ENCODE measurements at regions not wholly inside any gene's neighbourhood (a gene's known extent, or its start where the extent isn't known, plus 50 kb on each side); places are given as distances from the start of the nearest gene placed in this dataset.
"Not testable (repeated sequence)": the region's sequence is repeated elsewhere in the genome, so short reads cannot be mapped to it uniquely, and the experiment has no call there.

DNA sequence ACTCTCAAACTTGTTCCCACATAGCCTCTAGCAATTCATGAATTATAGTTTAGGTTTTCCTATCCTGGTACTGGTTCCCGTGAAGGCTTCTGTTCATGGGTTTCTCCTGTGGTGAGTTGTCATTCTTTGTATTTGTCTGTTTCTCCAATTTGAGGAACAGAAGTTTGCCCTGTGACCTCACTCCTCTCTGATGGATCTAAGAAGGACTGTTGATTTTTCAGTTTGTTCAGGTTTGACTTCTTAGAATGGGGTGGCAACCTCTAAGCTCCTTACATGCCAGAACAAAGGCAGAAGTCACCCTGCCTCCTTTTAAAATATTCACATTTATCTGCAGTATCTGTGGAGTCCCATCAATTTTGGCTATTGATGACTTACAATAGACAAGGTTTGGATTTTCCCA lies 354.0 kb downstream of the SPRY2 start:
- no peak overlapping the region for H2AFZ ChIP-seq (ENCODE audit: low read depth, low read length, poor library complexity, severe bottlenecking)
- CTCF ChIA-PET, result no interaction called here

DNA sequence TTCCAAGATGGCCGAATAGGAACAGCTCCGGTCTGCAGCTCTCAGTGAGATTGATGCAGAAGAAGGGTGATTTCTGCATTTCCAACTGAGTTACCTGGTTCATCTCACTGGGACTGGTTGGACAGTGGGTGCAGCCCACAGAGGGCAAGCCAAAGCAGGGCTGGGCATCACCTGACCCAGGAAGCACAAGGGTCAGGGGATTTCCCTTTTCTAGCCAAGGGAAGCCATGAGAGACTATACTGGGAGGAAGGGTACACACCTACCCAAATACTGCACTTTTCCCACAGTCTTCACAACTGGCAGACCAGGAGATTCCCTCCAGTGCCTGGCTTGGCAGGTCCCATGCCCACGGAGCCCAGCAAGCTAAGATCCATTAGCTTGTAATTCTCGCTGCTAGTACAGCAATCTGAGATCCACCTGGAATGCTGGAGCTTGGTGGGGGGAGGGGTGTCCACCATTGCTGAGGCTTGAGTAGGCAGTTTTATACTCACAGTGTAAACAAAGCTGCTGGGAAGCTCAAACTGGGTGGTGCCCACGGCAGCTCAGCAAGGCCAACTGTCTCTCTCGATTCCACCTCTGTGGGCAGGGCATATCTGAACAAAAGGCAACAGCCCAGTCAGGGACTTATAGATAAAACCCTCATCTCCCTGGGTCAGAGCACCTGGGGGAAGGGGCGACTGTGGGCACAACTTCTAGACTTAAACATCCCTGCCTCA lies 365.8 kb downstream of the SPRY2 start:
- POLR2A ChIA-PET, result interaction anchor here (0.6 kb wide), 1 partner anchor 11 kb away, joined by 4 read pairs; no protein-coding TSS in a partner anchor
- H2AFZ ChIP-seq (ENCODE audit: low read depth, low read length, poor library complexity, severe bottlenecking); H3K4me1 ChIP-seq (ENCODE audit: control insufficient read depth in 1 of 2, insufficient read depth in 2 of 2, low read length in 2 of 2); H3K4me2 ChIP-seq (ENCODE audit: low read length); BruUV-seq (replicated peaks); CTCF ChIA-PET; H3K36me3 ChIP-seq (ENCODE audit: control insufficient read depth in 1 of 2, insufficient read depth in 2 of 2, low read length in 2 of 2); H3K9me2 ChIP-seq (ENCODE audit: insufficient read depth); H3K9ac ChIP-seq (ENCODE audit: low read length); ATAC-seq; H3K9me3 ChIP-seq (ENCODE audit: control insufficient read depth in 1 of 2, insufficient read depth in 1 of 2, low read depth in 1 of 2, low read length in 2 of 2); H3K79me2 ChIP-seq (ENCODE audit: insufficient read depth, low read length); H4K20me1 ChIP-seq (ENCODE audit: insufficient read depth); H3K4me3 ChIP-seq (replicated peaks in 1 of 2; ENCODE audit: low read depth in 1 of 2, low read length in 2 of 2); H3K27ac ChIP-seq (ENCODE audit: low read depth, low read length); intact Hi-C loops (cut with micrococcal nuclease); DNase-seq (ENCODE audit: low read depth, low spot score); H3K27me3 ChIP-seq (ENCODE audit: insufficient read depth, low read length); RAD21 ChIA-PET (ENCODE audit: low non-redundant PET in 1 of 2, low total read pairs in 2 of 2, uncharacterized antibody in 2 of 2, unreplicated experiment in 2 of 2): not testable (repeated sequence)

More for the DNA sequence above, 354.0 kb downstream of the SPRY2 start:
- no peak overlapping the region for H3K4me2 ChIP-seq (ENCODE audit: low read length)
- no TSS peak for BruUV-seq (replicated peaks)
- RAD21 ChIA-PET (ENCODE audit: low non-redundant PET in 1 of 2, low total read pairs in 2 of 2, uncharacterized antibody in 2 of 2, unreplicated experiment in 2 of 2), result no interaction called here
- H3K79me2 ChIP-seq (ENCODE audit: insufficient read depth, low read length), result no peaks in the 10 kb centered on the region
- no peaks in the 10 kb centered on the region for H4K20me1 ChIP-seq (ENCODE audit: insufficient read depth)
- POLR2A ChIA-PET, result no interaction called here
- H3K27ac ChIP-seq (ENCODE audit: low read depth, low read length), result no peak overlapping the region
- H3K9ac ChIP-seq (ENCODE audit: low read length), result no peak overlapping the region
- intact Hi-C loops (cut with micrococcal nuclease), result no loop called here
- DNase-seq (ENCODE audit: low read depth, low spot score) (no peak), ATAC-seq (no peak)
- H3K36me3 ChIP-seq (ENCODE audit: control insufficient read depth in 1 of 2, insufficient read depth in 2 of 2, low read length in 2 of 2), result no peaks in the 10 kb centered on the region
- peaks cover 0 to 13% of the 10 kb centered on the region in 2 experiments; a peak in 1 of 4 replicates for H3K4me1 ChIP-seq (ENCODE audit: control insufficient read depth in 1 of 2, insufficient read depth in 2 of 2, low read length in 2 of 2)
- H3K27me3 ChIP-seq (ENCODE audit: insufficient read depth, low read length), result no peaks in the 10 kb centered on the region
- TF ChIP-seq, protein P1, sequence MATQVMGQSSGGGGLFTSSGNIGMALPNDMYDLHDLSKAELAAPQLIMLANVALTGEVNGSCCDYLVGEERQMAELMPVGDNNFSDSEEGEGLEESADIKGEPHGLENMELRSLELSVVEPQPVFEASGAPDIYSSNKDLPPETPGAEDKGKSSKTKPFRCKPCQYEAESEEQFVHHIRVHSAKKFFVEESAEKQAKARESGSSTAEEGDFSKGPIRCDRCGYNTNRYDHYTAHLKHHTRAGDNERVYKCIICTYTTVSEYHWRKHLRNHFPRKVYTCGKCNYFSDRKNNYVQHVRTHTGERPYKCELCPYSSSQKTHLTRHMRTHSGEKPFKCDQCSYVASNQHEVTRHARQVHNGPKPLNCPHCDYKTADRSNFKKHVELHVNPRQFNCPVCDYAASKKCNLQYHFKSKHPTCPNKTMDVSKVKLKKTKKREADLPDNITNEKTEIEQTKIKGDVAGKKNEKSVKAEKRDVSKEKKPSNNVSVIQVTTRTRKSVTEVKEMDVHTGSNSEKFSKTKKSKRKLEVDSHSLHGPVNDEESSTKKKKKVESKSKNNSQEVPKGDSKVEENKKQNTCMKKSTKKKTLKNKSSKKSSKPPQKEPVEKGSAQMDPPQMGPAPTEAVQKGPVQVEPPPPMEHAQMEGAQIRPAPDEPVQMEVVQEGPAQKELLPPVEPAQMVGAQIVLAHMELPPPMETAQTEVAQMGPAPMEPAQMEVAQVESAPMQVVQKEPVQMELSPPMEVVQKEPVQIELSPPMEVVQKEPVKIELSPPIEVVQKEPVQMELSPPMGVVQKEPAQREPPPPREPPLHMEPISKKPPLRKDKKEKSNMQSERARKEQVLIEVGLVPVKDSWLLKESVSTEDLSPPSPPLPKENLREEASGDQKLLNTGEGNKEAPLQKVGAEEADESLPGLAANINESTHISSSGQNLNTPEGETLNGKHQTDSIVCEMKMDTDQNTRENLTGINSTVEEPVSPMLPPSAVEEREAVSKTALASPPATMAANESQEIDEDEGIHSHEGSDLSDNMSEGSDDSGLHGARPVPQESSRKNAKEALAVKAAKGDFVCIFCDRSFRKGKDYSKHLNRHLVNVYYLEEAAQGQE (IDR thresholded peaks at IDR 0.05; ENCODE audit: low read depth), result no peak
- TF ChIP-seq EZH2 (IDR thresholded peaks at IDR 0.05) (no peak), EZH2phosphoT487 (IDR thresholded peaks at IDR 0.05; ENCODE audit: borderline replicate concordance) (no peak), POLR2AphosphoS5 (IDR thresholded peaks at IDR 0.05; ENCODE audit: low read depth, low read length) (no peak), ELF1 (IDR thresholded peaks at IDR 0.05; ENCODE audit: borderline replicate concordance, low read depth) (no peak), ZNF274 (IDR thresholded peaks at IDR 0.05; ENCODE audit: low read depth, low read length) (no peak), TCF7L2 (IDR thresholded peaks at IDR 0.05; ENCODE audit: borderline replicate concordance, extremely low read depth, insufficient read depth, insufficient read length) (no peak), ZFX (IDR thresholded peaks at IDR 0.05) (no peak), EGR1 (IDR thresholded peaks at IDR 0.05; ENCODE audit: low read depth) (no peak), POLR2A (IDR thresholded peaks at IDR 0.05; ENCODE audit: borderline replicate concordance, extremely low read depth, insufficient read depth, insufficient read length) (no peak), CBX3 (IDR thresholded peaks at IDR 0.05; ENCODE audit: low read depth) (no peak), JUND (IDR thresholded peaks at IDR 0.05) (no peak), YY1 (IDR thresholded peaks at IDR 0.05; ENCODE audit: extremely low read depth, insufficient replicate concordance, low read depth, low read length) (no peak), SP1 (IDR thresholded peaks at IDR 0.05; ENCODE audit: low read depth) (no peak), FOSL1 (IDR thresholded peaks at IDR 0.05; ENCODE audit: low read depth) (no peak)
- TF ChIP-seq, protein P2, sequence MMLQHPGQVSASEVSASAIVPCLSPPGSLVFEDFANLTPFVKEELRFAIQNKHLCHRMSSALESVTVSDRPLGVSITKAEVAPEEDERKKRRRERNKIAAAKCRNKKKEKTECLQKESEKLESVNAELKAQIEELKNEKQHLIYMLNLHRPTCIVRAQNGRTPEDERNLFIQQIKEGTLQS (IDR thresholded peaks at IDR 0.05), result no peak
- TF ChIP-seq, protein P3, sequence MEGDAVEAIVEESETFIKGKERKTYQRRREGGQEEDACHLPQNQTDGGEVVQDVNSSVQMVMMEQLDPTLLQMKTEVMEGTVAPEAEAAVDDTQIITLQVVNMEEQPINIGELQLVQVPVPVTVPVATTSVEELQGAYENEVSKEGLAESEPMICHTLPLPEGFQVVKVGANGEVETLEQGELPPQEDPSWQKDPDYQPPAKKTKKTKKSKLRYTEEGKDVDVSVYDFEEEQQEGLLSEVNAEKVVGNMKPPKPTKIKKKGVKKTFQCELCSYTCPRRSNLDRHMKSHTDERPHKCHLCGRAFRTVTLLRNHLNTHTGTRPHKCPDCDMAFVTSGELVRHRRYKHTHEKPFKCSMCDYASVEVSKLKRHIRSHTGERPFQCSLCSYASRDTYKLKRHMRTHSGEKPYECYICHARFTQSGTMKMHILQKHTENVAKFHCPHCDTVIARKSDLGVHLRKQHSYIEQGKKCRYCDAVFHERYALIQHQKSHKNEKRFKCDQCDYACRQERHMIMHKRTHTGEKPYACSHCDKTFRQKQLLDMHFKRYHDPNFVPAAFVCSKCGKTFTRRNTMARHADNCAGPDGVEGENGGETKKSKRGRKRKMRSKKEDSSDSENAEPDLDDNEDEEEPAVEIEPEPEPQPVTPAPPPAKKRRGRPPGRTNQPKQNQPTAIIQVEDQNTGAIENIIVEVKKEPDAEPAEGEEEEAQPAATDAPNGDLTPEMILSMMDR (IDR thresholded peaks at IDR 0.05 in 2 of 3, conservative IDR thresholded peaks at IDR 0.05 in 1 of 3; ENCODE audit: borderline replicate concordance in 1 of 3, insufficient read depth in 1 of 3, low read depth in 2 of 3, low read length in 2 of 3), result no peak
- no peak overlapping the region for H3K4me3 ChIP-seq (replicated peaks in 1 of 2; ENCODE audit: low read depth in 1 of 2, low read length in 2 of 2)
- no peaks in the 10 kb centered on the region for H3K9me3 ChIP-seq (ENCODE audit: control insufficient read depth in 1 of 2, insufficient read depth in 1 of 2, low read depth in 1 of 2, low read length in 2 of 2)
- no peaks in the 10 kb centered on the region for H3K9me2 ChIP-seq (ENCODE audit: insufficient read depth)
